ENCODE measurements at regions not wholly inside any gene's neighbourhood (a gene's known extent, or its start where the extent isn't known, plus 50 kb on each side); places are given as distances from the start of the nearest gene placed in this dataset.

DNA sequence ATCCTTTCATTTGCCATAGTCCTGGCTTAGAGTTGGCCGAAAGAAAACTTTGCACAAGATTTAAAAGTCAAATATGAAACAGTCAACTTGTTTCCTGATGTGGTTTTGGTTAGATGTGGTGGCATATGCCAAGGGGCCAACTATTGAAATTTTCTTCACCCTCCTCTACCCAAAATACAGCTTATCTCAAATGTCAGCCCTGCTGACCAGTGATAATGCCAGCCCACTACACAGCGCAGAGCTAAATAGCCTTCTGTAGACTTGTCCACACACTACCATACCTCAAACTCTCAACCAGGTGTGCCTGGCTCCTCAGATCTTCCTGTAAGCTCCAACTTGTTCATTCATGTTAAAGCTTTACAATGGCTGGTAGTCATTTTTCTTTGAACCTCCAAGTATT, 368.5 kb upstream of the STAC start:
- Histone ChIP-seq H2AFZ (ENCODE audit: low read depth) (no peak overlapping the region), H3K79me2 (ENCODE audit: insufficient read depth) (no peaks in the 10 kb centered on the region), H4K20me1 (ENCODE audit: insufficient read depth) (no peaks in the 10 kb centered on the region), H3K9me3 (no peaks in the 10 kb centered on the region), H3K27me3 (ENCODE audit: insufficient read depth) (no peaks in the 10 kb centered on the region), H3K27ac (ENCODE audit: low read depth in 2 of 2, low read length in 1 of 2) (no peak overlapping the region), H3K4me3 (ENCODE audit: low read depth in 2 of 2, low read length in 1 of 2) (no peak overlapping the region), H3K9ac (no peak overlapping the region), H3K4me1 (ENCODE audit: control insufficient read depth in 1 of 2, insufficient read depth in 2 of 2, low read depth in 1 of 2, low read length in 1 of 2) (no peaks in the 10 kb centered on the region), H3K9me2 (0 out of 2 replicates have a peak, but pooled peaks cover 3% of the 10 kb centered on the region), H3K4me2 (no peak overlapping the region), H3F3A (replicated peaks; ENCODE audit: insufficient read depth) (no peaks in the 10 kb centered on the region), H3K36me3 (replicated peaks in 1 of 2; ENCODE audit: control insufficient read depth in 1 of 2, insufficient read depth in 2 of 2, low read length in 1 of 2) (no peaks in the 10 kb centered on the region)
- CTCF ChIA-PET, result no interaction called here
- POLR2A ChIA-PET, result no interaction called here
- 73% methylated on average over 2 of the region's 2 CpGs for WGBS (ENCODE audit: low lambda C conversion rate)
- no peak for DNase-seq
- TF ChIP-seq, protein P1, sequence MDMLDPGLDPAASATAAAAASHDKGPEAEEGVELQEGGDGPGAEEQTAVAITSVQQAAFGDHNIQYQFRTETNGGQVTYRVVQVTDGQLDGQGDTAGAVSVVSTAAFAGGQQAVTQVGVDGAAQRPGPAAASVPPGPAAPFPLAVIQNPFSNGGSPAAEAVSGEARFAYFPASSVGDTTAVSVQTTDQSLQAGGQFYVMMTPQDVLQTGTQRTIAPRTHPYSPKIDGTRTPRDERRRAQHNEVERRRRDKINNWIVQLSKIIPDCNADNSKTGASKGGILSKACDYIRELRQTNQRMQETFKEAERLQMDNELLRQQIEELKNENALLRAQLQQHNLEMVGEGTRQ (IDR thresholded peaks at IDR 0.05; ENCODE audit: borderline replicate concordance, low read depth, low read length), result no peak
- TF ChIP-seq, protein P2, sequence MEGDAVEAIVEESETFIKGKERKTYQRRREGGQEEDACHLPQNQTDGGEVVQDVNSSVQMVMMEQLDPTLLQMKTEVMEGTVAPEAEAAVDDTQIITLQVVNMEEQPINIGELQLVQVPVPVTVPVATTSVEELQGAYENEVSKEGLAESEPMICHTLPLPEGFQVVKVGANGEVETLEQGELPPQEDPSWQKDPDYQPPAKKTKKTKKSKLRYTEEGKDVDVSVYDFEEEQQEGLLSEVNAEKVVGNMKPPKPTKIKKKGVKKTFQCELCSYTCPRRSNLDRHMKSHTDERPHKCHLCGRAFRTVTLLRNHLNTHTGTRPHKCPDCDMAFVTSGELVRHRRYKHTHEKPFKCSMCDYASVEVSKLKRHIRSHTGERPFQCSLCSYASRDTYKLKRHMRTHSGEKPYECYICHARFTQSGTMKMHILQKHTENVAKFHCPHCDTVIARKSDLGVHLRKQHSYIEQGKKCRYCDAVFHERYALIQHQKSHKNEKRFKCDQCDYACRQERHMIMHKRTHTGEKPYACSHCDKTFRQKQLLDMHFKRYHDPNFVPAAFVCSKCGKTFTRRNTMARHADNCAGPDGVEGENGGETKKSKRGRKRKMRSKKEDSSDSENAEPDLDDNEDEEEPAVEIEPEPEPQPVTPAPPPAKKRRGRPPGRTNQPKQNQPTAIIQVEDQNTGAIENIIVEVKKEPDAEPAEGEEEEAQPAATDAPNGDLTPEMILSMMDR (IDR thresholded peaks at IDR 0.05), result no peak
- TF ChIP-seq, protein P3, sequence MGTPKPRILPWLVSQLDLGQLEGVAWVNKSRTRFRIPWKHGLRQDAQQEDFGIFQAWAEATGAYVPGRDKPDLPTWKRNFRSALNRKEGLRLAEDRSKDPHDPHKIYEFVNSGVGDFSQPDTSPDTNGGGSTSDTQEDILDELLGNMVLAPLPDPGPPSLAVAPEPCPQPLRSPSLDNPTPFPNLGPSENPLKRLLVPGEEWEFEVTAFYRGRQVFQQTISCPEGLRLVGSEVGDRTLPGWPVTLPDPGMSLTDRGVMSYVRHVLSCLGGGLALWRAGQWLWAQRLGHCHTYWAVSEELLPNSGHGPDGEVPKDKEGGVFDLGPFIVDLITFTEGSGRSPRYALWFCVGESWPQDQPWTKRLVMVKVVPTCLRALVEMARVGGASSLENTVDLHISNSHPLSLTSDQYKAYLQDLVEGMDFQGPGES (IDR thresholded peaks at IDR 0.05; ENCODE audit: low read depth, low read length), result no peak
- no peak for TF ChIP-seq EZH2phosphoT487 (IDR thresholded peaks at IDR 0.05; ENCODE audit: borderline replicate concordance, low read depth)
- no peak for TF ChIP-seq FOXM1 (IDR thresholded peaks at IDR 0.05; ENCODE audit: low read depth)
- no peak for TF ChIP-seq FOSL2 (IDR thresholded peaks at IDR 0.05; ENCODE audit: borderline replicate concordance, low read depth)
- no peak for TF ChIP-seq RCOR1 (IDR thresholded peaks at IDR 0.05; ENCODE audit: low read length)
- TF ChIP-seq SMC3 (IDR thresholded peaks at IDR 0.05; ENCODE audit: low read depth, low read length), result no peak
- no peak for TF ChIP-seq POLR2AphosphoS5 (IDR thresholded peaks at IDR 0.05; ENCODE audit: low read depth, low read length)
- TF ChIP-seq GABPA (IDR thresholded peaks at IDR 0.05; ENCODE audit: low read depth), result no peak
- no peak for TF ChIP-seq MXI1 (IDR thresholded peaks at IDR 0.05; ENCODE audit: low read depth, low read length)
- TF ChIP-seq, protein P4, sequence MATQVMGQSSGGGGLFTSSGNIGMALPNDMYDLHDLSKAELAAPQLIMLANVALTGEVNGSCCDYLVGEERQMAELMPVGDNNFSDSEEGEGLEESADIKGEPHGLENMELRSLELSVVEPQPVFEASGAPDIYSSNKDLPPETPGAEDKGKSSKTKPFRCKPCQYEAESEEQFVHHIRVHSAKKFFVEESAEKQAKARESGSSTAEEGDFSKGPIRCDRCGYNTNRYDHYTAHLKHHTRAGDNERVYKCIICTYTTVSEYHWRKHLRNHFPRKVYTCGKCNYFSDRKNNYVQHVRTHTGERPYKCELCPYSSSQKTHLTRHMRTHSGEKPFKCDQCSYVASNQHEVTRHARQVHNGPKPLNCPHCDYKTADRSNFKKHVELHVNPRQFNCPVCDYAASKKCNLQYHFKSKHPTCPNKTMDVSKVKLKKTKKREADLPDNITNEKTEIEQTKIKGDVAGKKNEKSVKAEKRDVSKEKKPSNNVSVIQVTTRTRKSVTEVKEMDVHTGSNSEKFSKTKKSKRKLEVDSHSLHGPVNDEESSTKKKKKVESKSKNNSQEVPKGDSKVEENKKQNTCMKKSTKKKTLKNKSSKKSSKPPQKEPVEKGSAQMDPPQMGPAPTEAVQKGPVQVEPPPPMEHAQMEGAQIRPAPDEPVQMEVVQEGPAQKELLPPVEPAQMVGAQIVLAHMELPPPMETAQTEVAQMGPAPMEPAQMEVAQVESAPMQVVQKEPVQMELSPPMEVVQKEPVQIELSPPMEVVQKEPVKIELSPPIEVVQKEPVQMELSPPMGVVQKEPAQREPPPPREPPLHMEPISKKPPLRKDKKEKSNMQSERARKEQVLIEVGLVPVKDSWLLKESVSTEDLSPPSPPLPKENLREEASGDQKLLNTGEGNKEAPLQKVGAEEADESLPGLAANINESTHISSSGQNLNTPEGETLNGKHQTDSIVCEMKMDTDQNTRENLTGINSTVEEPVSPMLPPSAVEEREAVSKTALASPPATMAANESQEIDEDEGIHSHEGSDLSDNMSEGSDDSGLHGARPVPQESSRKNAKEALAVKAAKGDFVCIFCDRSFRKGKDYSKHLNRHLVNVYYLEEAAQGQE (IDR thresholded peaks at IDR 0.05; ENCODE audit: low read depth, low read length), result no peak
- TF ChIP-seq, protein P5, sequence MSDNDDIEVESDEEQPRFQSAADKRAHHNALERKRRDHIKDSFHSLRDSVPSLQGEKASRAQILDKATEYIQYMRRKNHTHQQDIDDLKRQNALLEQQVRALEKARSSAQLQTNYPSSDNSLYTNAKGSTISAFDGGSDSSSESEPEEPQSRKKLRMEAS (IDR thresholded peaks at IDR 0.05; ENCODE audit: low read depth), result no peak
- TF ChIP-seq TAF1 (IDR thresholded peaks at IDR 0.05; ENCODE audit: borderline replicate concordance, low read depth, low read length), result no peak
- no peak for TF ChIP-seq YY1 (IDR thresholded peaks at IDR 0.05; ENCODE audit: low read depth)
- TF ChIP-seq GATA2 (CRISPR knock-in tag; IDR thresholded peaks at IDR 0.05), result no peak
- TF ChIP-seq NFIC (IDR thresholded peaks at IDR 0.05; ENCODE audit: borderline replicate concordance), result no peak
- TF ChIP-seq MEF2A (IDR thresholded peaks at IDR 0.05; ENCODE audit: borderline replicate concordance, low read depth), result no peak
